ENCODE measurements at regions not wholly inside any gene's neighbourhood (a gene's known extent, or its start where the extent isn't known, plus 50 kb on each side); places are given as distances from the start of the nearest gene placed in this dataset.

DNA sequence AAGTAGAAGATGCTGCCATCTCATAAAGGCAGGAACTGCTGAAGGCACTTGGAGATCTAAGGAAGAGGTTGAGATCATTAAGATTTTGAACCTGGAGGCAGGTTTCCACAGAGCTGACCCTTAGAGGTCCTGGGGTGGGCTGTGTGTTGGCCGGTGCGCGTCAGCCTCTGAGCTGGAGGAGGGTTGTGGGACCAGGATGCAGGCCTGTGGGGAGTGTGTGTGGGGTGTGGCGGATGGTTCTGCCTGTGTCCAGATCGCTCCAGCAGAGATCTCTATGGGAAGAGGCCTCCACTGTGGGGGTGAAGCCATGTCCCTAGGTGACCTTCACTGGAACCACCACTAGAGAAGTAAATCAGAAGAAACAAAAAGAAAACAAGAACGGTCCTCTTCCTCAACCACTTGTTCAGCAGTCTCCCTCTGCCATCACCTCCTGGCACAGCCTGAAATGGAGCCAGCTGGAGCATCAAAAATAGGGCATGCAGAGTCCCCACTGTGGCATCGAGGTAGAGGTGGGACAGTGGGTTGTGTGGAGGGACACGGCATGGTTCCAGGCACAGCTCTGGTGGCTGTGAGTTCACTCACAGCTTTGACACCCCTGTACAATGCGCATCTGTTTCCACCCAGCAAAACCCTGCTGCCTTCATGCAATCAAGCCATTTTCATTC, 453.8 kb downstream of the TCERG1L start:
- no peaks in the 10 kb centered on the region for H3K27me3 ChIP-seq (ENCODE audit: insufficient read depth)
- H3K79me2 ChIP-seq (replicated peaks; ENCODE audit: insufficient read depth) = no peaks in the 10 kb centered on the region
- H3K9me2 ChIP-seq (ENCODE audit: insufficient read depth) = no peaks in the 10 kb centered on the region
- no peaks in the 10 kb centered on the region for H3K4me1 ChIP-seq (ENCODE audit: insufficient read depth)
- H2AFZ ChIP-seq = no peak overlapping the region
- peaks cover 37% of the 10 kb centered on the region for H3K36me3 Mint-ChIP-seq (ENCODE audit: low read depth)
- H3K27ac Mint-ChIP-seq = no peak overlapping the region
- H3K27ac ChIP-seq (ENCODE audit: low read depth) = no peak overlapping the region
- no peaks in the 10 kb centered on the region for H3K4me1 Mint-ChIP-seq
- H3K36me3 ChIP-seq (ENCODE audit: insufficient read depth) = 0 out of 2 replicates have a peak, but pooled peaks cover 12% of the 10 kb centered on the region
- DNase-seq (ENCODE audit: low spot score) (no peak), ATAC-seq (no peak)
- H4K20me1 ChIP-seq (replicated peaks; ENCODE audit: insufficient read depth) = no peaks in the 10 kb centered on the region
- no peak for TF ChIP-seq JUNB (IDR thresholded peaks at IDR 0.05; ENCODE audit: unreplicated experiment)
- TF ChIP-seq ZNF114 (CRISPR knock-in tag; IDR thresholded peaks at IDR 0.05) = no peak
- TF ChIP-seq, protein P1, sequence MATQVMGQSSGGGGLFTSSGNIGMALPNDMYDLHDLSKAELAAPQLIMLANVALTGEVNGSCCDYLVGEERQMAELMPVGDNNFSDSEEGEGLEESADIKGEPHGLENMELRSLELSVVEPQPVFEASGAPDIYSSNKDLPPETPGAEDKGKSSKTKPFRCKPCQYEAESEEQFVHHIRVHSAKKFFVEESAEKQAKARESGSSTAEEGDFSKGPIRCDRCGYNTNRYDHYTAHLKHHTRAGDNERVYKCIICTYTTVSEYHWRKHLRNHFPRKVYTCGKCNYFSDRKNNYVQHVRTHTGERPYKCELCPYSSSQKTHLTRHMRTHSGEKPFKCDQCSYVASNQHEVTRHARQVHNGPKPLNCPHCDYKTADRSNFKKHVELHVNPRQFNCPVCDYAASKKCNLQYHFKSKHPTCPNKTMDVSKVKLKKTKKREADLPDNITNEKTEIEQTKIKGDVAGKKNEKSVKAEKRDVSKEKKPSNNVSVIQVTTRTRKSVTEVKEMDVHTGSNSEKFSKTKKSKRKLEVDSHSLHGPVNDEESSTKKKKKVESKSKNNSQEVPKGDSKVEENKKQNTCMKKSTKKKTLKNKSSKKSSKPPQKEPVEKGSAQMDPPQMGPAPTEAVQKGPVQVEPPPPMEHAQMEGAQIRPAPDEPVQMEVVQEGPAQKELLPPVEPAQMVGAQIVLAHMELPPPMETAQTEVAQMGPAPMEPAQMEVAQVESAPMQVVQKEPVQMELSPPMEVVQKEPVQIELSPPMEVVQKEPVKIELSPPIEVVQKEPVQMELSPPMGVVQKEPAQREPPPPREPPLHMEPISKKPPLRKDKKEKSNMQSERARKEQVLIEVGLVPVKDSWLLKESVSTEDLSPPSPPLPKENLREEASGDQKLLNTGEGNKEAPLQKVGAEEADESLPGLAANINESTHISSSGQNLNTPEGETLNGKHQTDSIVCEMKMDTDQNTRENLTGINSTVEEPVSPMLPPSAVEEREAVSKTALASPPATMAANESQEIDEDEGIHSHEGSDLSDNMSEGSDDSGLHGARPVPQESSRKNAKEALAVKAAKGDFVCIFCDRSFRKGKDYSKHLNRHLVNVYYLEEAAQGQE (IDR thresholded peaks at IDR 0.05; ENCODE audit: unreplicated experiment) = no peak
- TF ChIP-seq NANOG (IDR thresholded peaks at IDR 0.05; ENCODE audit: borderline replicate concordance) = no peak
- TF ChIP-seq EZH2 (IDR thresholded peaks at IDR 0.05; ENCODE audit: low read depth, unreplicated experiment) = no peak
- TF ChIP-seq, protein P2, sequence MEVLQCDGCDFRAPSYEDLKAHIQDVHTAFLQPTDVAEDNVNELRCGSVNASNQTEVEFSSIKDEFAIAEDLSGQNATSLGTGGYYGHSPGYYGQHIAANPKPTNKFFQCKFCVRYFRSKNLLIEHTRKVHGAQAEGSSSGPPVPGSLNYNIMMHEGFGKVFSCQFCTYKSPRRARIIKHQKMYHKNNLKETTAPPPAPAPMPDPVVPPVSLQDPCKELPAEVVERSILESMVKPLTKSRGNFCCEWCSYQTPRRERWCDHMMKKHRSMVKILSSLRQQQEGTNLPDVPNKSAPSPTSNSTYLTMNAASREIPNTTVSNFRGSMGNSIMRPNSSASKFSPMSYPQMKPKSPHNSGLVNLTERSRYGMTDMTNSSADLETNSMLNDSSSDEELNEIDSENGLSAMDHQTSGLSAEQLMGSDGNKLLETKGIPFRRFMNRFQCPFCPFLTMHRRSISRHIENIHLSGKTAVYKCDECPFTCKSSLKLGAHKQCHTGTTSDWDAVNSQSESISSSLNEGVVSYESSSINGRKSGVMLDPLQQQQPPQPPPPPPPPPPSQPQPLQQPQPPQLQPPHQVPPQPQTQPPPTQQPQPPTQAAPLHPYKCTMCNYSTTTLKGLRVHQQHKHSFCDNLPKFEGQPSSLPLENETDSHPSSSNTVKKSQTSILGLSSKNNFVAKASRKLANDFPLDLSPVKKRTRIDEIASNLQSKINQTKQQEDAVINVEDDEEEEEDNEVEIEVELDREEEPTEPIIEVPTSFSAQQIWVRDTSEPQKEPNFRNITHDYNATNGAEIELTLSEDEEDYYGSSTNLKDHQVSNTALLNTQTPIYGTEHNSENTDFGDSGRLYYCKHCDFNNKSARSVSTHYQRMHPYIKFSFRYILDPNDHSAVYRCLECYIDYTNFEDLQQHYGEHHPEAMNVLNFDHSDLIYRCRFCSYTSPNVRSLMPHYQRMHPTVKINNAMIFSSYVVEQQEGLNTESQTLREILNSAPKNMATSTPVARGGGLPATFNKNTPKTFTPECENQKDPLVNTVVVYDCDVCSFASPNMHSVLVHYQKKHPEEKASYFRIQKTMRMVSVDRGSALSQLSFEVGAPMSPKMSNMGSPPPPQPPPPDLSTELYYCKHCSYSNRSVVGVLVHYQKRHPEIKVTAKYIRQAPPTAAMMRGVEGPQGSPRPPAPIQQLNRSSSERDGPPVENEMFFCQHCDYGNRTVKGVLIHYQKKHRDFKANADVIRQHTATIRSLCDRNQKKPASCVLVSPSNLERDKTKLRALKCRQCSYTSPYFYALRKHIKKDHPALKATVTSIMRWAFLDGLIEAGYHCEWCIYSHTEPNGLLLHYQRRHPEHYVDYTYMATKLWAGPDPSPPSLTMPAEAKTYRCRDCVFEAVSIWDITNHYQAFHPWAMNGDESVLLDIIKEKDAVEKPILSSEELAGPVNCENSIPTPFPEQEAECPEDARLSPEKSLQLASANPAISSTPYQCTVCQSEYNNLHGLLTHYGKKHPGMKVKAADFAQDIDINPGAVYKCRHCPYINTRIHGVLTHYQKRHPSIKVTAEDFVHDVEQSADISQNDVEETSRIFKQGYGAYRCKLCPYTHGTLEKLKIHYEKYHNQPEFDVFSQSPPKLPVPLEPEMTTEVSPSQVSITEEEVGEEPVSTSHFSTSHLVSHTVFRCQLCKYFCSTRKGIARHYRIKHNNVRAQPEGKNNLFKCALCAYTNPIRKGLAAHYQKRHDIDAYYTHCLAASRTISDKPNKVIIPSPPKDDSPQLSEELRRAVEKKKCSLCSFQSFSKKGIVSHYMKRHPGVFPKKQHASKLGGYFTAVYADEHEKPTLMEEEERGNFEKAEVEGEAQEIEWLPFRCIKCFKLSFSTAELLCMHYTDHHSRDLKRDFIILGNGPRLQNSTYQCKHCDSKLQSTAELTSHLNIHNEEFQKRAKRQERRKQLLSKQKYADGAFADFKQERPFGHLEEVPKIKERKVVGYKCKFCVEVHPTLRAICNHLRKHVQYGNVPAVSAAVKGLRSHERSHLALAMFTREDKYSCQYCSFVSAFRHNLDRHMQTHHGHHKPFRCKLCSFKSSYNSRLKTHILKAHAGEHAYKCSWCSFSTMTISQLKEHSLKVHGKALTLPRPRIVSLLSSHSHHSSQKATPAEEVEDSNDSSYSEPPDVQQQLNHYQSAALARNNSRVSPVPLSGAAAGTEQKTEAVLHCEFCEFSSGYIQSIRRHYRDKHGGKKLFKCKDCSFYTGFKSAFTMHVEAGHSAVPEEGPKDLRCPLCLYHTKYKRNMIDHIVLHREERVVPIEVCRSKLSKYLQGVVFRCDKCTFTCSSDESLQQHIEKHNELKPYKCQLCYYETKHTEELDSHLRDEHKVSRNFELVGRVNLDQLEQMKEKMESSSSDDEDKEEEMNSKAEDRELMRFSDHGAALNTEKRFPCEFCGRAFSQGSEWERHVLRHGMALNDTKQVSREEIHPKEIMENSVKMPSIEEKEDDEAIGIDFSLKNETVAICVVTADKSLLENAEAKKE (CRISPR knock-in tag; IDR thresholded peaks at IDR 0.05) = no peak
- TF ChIP-seq EZH2phosphoT487 (IDR thresholded peaks at IDR 0.05; ENCODE audit: unreplicated experiment) = no peak
- no peak for TF ChIP-seq CREB1 (CRISPR knock-in tag; IDR thresholded peaks at IDR 0.05; ENCODE audit: low read depth)
- TF ChIP-seq ZNF331 (CRISPR knock-in tag; IDR thresholded peaks at IDR 0.05; ENCODE audit: low read depth) = no peak
- TF ChIP-seq, protein P3, sequence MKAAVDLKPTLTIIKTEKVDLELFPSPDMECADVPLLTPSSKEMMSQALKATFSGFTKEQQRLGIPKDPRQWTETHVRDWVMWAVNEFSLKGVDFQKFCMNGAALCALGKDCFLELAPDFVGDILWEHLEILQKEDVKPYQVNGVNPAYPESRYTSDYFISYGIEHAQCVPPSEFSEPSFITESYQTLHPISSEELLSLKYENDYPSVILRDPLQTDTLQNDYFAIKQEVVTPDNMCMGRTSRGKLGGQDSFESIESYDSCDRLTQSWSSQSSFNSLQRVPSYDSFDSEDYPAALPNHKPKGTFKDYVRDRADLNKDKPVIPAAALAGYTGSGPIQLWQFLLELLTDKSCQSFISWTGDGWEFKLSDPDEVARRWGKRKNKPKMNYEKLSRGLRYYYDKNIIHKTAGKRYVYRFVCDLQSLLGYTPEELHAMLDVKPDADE (IDR thresholded peaks at IDR 0.05) = no peak
- no peak for TF ChIP-seq POLR2AphosphoS5 (IDR thresholded peaks at IDR 0.05; ENCODE audit: low read depth)
- TF ChIP-seq STAT1 (IDR thresholded peaks at IDR 0.05; ENCODE audit: unreplicated experiment) = no peak
- TF ChIP-seq, protein P4, sequence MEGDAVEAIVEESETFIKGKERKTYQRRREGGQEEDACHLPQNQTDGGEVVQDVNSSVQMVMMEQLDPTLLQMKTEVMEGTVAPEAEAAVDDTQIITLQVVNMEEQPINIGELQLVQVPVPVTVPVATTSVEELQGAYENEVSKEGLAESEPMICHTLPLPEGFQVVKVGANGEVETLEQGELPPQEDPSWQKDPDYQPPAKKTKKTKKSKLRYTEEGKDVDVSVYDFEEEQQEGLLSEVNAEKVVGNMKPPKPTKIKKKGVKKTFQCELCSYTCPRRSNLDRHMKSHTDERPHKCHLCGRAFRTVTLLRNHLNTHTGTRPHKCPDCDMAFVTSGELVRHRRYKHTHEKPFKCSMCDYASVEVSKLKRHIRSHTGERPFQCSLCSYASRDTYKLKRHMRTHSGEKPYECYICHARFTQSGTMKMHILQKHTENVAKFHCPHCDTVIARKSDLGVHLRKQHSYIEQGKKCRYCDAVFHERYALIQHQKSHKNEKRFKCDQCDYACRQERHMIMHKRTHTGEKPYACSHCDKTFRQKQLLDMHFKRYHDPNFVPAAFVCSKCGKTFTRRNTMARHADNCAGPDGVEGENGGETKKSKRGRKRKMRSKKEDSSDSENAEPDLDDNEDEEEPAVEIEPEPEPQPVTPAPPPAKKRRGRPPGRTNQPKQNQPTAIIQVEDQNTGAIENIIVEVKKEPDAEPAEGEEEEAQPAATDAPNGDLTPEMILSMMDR (conservative IDR thresholded peaks at IDR 0.05; ENCODE audit: low read depth in 2 of 2) = no peak
- H3K4me3 ChIP-seq = no peak overlapping the region
- H3K4me2 ChIP-seq = no peak overlapping the region
- no peak overlapping the region for H3K4me3 Mint-ChIP-seq
- peaks cover 86% of the 10 kb centered on the region for H3K9me3 Mint-ChIP-seq
- no peaks in the 10 kb centered on the region for H3F3A ChIP-seq (replicated peaks; ENCODE audit: low read depth)
- peaks cover 8% of the 10 kb centered on the region for H3K27me3 Mint-ChIP-seq (ENCODE audit: insufficient read depth, low read depth, poor library complexity)

Data from GM23338 (cell line).